ENCODE measurements at regions not wholly inside any gene's neighbourhood (a gene's known extent, or its start where the extent isn't known, plus 50 kb on each side); places are given as distances from the start of the nearest gene placed in this dataset.

- DNase-seq, result no peak
These were observed 112.1 kb downstream of the DAD1 start for GRCh38 chr14:22476887-22477286.

- DNase-seq, result no peak
These were observed 112.8 kb downstream of the DAD1 start for GRCh38 chr14:22476005-22476751.

- DNase-seq, result no peak
These were observed 113.6 kb downstream of the DAD1 start for GRCh38 chr14:22475381-22475780.

- no peak for DNase-seq
These were observed 114.2 kb downstream of the DAD1 start for GRCh38 chr14:22474730-22475351.

GRCh38 chr14:22472935-22473854, 115.8 kb downstream of the DAD1 start:
- peak; percentile 80 to 89 (median 83) for DNase-seq

- DNase-seq, result no peak
These were observed 116.6 kb downstream of the DAD1 start for GRCh38 chr14:22472466-22472865.

- DNase-seq, result peak; percentile 44 to 57 (median 46)
These were observed 117.4 kb downstream of the DAD1 start for GRCh38 chr14:22471545-22472121.

- no peak for DNase-seq
These were observed 119.3 kb downstream of the DAD1 start for GRCh38 chr14:22469538-22470303.

GRCh38 chr14:22468830-22469229, 120.2 kb downstream of the DAD1 start:
- no peak for DNase-seq

- no peak for DNase-seq
These were observed 122.5 kb downstream of the DAD1 start for GRCh38 chr14:22466491-22466890.

- no peak for DNase-seq
These were observed 123.7 kb downstream of the DAD1 start for GRCh38 chr14:22465201-22465840.

GRCh38 chr14:22464422-22465142, 124.4 kb downstream of the DAD1 start:
- DNase-seq, result no peak

- DNase-seq, result no peak
These were observed 125.3 kb downstream of the DAD1 start for GRCh38 chr14:22463763-22464173.

GRCh38 chr14:22462923-22463322, 126.1 kb downstream of the DAD1 start:
- no peak for DNase-seq

GRCh38 chr14:22460461-22461195, 128.4 kb downstream of the DAD1 start:
- no peak for DNase-seq

- no peak for DNase-seq
These were observed 130.3 kb downstream of the DAD1 start for GRCh38 chr14:22458737-22459136.

- no peak for DNase-seq
These were observed 131.9 kb downstream of the DAD1 start for GRCh38 chr14:22456998-22457594.

- DNase-seq, result no peak
These were observed 132.6 kb downstream of the DAD1 start for GRCh38 chr14:22456421-22456820.

- no peak for DNase-seq
These were observed 136.7 kb downstream of the DAD1 start for GRCh38 chr14:22452330-22452729.

GRCh38 chr14:22450266-22450665, 138.8 kb downstream of the DAD1 start:
- no peak for DNase-seq

All from suppressor macrophage treated with lipopolysaccharide for 1 hour (primary cell).